ENCODE measurements at regions not wholly inside any gene's neighbourhood (a gene's known extent, or its start where the extent isn't known, plus 50 kb on each side); places are given as distances from the start of the nearest gene placed in this dataset.
A peak's percentile ranks its signal among the peaks of the same experiment; 100 is the strongest.

DNA sequence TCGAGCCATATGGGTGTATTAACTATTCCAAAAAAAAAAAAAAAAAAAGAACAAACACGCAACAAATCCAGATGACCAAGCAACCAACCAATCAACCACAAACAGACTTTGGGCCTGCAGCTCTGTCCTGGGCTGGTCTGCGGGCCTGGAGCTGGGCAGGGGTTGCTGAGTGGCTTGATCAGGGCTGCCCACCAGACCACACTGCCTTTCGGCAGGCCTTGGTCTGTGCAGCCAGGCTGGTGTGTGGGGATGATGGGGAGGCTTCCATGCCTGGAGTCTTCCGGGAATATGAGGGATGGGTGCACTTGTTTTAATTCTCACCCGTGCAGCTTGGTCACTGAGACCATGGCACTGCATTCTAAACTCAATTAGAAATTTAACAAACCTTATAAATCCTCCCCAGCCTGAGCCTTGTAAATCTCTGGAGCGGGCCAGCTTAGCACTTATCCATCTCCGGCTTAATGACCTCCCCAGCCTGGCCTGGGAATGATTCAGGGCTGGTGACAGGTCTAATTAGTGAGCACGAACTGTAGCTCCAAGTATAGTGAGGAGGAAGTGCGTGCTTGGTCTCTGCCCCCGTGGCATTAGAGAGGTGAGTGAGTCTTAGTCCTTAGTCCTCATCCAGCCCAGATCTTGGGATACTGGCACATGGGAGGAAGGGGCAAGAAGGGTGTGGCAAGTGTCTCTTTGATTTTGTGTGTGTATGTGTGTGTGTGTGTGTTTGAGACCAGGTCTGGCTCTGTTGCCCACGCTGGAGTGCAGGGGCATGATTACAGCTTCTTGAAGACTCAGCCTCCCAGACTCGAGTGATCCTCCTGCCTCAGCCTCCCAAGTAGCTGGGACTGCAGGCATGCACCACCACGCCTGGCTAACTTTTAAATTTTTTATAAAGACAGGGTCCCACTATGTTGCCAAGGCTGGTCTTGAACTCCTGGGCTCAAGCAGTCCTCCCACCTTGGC is 74.6 kb upstream of the CSF3R start:
- no peak overlapping the region for H3K27ac Mint-ChIP-seq
- no peaks in the 10 kb centered on the region for H3K9me3 Mint-ChIP-seq
- H3K4me3 Mint-ChIP-seq: no peak overlapping the region
- H3K36me3 Mint-ChIP-seq: no peaks in the 10 kb centered on the region
- peaks cover 16% of the 10 kb centered on the region for H3K27me3 Mint-ChIP-seq
- H3K4me1 Mint-ChIP-seq: no peaks in the 10 kb centered on the region

DNA sequence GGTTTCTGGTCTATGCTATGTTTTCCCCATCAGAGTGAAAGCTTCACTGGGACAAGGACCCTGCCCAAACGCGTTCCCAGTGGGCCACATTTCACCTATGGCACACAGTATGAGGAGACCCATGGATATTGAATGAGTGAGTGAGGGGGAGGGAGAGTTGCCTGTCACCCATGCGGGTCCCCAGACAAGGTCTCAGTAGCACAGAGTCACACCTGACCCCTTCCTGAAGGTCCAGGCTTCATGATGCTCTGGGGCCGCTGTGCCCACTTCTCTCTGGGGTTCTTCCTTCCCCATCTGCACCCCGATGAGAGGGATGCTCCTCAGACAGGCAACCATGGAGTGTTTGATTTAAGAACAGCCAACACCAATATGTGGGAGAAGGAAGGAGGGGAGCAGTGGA is 72.3 kb upstream of the CSF3R start:
- no peaks in the 10 kb centered on the region for H3K9me3 Mint-ChIP-seq
- no peak overlapping the region for H3K4me3 Mint-ChIP-seq
- peaks cover 23% of the 10 kb centered on the region for H3K27me3 Mint-ChIP-seq
- H3K4me1 Mint-ChIP-seq: no peaks in the 10 kb centered on the region
- H3K36me3 Mint-ChIP-seq: no peaks in the 10 kb centered on the region
- H3K27ac Mint-ChIP-seq: no peak overlapping the region

DNA sequence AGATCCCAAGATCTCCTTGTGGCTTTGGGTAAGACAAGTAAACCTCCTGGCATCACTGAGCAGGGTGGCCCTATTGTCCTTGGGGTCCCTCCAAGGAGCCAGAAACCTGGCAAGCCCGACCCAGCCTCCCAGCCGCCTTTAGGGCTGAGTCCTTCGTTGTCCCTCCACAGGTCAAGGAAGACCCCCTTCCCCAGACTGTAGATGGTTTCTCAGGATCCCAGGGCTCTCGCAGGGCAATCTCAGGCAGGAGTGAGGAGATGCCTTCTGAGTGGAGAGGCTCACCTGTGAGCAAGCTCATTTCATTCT is 71.6 kb upstream of the CSF3R start:
- H3K27ac Mint-ChIP-seq: no peak overlapping the region

DNA sequence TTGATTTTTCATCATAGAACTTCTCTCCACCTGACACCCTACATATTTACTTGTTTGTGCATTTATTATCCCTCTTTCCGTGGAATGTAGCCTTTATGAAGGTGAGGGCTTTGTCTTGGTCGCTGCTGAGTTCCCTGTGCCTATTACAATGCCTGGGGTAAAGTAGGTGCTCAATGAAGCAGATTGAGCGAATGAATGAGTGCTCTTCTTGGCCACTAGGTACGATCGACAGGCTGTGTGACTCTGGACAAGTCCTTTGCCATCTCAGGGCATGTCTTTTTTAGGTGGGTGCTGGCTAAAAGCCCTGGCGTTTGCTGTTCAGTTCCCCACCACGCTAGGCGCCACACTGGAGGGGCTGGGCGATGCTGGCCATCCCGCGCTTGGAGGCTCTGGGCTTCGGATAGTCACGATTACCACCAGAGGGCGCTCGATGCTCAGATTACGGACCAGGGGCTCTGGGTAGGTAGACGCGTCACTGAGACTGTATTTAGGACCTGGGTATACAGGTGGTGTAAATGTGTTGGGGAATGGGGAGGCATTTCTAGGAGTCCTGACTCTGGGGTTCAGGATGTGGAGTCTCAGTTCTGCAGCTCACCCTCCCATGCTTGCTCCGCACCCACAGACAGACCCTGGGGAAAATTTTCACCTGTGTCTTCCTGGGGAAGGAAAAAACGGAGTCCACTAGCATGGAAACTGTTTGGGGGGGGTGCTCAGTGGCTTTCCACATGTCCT is 71.0 kb upstream of the CSF3R start:
- Mint-ChIP-seq H3K4me1 (no peaks in the 10 kb centered on the region), H3K27me3 (peaks cover 28% of the 10 kb centered on the region)

More for the DNA sequence above, 71.6 kb upstream of the CSF3R start:
- Mint-ChIP-seq H3K36me3 (no peaks in the 10 kb centered on the region), H3K4me3 (no peak overlapping the region), H3K9me3 (no peaks in the 10 kb centered on the region), H3K4me1 (no peaks in the 10 kb centered on the region), H3K27me3 (peaks cover 28% of the 10 kb centered on the region)

DNA sequence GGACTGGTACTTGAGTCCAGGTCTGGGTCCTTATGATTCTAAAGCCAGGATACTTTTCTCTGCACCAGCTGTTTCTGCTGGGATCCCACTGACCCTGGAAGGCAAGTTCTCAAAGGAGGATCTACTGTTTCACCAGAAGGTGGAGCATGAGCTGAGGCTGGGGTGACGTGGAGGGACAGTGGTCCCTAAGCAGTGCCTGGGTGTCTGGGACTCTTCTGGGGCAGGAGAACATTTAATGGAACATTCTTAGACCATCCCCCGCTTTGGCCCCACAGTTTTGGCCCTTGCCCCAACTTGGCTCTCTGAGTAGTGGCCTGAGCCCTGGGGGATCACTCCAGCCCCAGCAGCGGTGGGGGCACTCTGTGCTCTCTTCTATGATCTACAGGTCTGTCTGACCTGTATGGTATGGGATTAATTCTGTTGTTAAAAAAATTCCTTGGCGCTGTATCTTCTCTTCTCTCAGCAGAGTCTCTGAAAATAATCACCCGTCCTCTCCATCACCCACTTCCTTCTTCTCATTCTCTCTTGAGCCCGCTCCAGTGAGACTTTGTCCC is 60.3 kb upstream of the CSF3R start:
- no peaks in the 10 kb centered on the region for H3K36me3 Mint-ChIP-seq
- H3K27me3 Mint-ChIP-seq: peaks cover 13% of the 10 kb centered on the region
- H3K4me3 Mint-ChIP-seq: no peak overlapping the region
- no peaks in the 10 kb centered on the region for H3K4me1 Mint-ChIP-seq
- H3K27ac Mint-ChIP-seq: no peak overlapping the region
- no peaks in the 10 kb centered on the region for H3K9me3 Mint-ChIP-seq

More for the DNA sequence above, 71.0 kb upstream of the CSF3R start:
- no peaks in the 10 kb centered on the region for H3K9me3 Mint-ChIP-seq
- no peak overlapping the region for H3K4me3 Mint-ChIP-seq
- H3K27ac Mint-ChIP-seq: no peak overlapping the region
- no peaks in the 10 kb centered on the region for H3K36me3 Mint-ChIP-seq

DNA sequence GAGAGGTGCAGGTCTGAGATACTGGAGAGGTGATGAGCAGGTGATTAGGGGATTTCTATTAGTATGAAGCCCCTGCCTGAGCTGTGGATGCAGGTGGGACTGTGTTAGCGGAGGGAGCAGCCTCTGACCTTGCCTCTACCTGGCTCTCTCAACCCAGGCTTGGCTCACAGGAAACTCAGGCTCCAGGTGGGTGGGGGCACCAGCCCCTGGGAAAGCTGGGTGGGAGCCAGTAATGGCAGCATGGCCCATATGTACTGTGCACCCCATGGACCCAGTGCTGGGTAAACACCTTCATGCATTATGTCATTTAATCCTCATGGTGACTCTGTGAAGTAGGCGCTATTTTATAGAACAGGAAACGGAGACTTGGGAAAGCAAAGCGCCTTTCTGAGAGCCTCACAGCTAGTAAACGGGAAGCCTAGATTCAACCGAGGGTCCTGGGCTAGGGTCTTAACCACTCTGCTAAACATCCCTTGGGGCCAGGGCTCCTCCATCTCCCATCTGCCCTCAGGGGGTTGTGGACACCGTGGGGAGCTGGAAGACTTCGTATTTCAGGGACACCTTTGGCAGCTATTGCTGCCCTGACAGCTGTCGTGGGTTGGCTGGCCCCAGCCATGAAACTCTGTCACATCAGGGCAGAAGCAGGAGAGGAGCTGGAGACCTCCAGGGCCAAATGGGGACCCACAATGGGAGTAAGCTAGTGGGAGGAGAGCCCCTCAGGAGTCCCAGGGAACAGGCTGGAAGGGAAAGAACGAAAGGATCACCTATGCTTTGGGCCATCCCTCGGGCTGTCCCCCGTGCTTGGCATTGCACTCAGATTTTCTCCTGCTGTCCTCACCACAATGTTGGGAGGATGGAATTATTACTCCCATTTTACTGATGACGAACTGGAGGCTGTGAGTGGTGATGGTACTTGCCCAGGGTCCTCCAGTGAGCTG is 59.6 kb upstream of the CSF3R start:
- Mint-ChIP-seq H3K27me3 (peaks cover 16% of the 10 kb centered on the region), H3K4me3 (no peak overlapping the region), H3K9me3 (no peaks in the 10 kb centered on the region), H3K36me3 (no peaks in the 10 kb centered on the region), H3K4me1 (no peaks in the 10 kb centered on the region), H3K27ac (no peak overlapping the region)

DNA sequence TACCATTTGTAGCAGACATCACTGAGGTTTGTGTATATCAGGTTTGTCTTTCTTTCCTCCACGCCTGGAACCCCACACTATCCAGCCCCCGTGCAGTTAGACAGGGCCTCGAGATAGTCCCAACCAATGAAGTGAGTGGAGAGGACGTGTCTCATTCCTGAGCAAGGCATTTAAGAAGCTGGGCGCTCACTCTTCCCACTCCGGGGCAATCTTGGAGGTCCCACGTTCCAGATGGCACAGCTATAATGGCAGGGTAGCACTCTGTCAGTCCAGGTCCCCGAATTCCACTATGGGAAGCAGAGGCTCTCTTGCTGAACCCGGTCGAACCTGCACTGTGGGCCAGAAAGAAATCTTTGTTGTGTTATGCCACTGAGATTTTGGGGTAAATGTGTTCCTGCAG is 57.3 kb upstream of the CSF3R start:
- Mint-ChIP-seq H3K9me3 (no peaks in the 10 kb centered on the region), H3K4me1 (no peaks in the 10 kb centered on the region), H3K4me3 (no peak overlapping the region), H3K27me3 (peaks cover 12% of the 10 kb centered on the region), H3K36me3 (no peaks in the 10 kb centered on the region), H3K27ac (no peak overlapping the region)

DNA sequence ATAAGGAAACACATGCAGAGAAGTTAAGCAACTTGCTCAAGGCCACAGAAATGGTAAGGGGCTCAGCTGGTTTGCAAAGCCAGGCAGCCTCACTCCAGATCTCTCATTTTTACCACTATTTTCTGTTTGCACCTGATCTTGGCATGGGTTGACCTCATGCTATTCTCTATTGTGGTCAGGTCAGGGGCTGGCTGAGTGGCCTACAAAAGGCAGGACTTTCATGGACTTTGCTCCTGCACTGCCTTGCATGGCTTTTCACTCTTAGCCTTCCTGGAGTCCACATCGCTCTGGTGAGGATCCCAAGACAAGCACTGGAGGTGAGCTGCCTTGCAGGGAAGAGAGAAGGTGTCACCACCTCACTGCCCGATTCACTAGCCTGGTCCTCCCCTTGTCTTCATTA is 56.8 kb upstream of the CSF3R start:
- no peak overlapping the region for H3K27ac Mint-ChIP-seq
- no peaks in the 10 kb centered on the region for H3K9me3 Mint-ChIP-seq
- no peaks in the 10 kb centered on the region for H3K4me1 Mint-ChIP-seq
- peaks cover 12% of the 10 kb centered on the region for H3K27me3 Mint-ChIP-seq
- no peak overlapping the region for H3K4me3 Mint-ChIP-seq
- H3K36me3 Mint-ChIP-seq: no peaks in the 10 kb centered on the region

DNA sequence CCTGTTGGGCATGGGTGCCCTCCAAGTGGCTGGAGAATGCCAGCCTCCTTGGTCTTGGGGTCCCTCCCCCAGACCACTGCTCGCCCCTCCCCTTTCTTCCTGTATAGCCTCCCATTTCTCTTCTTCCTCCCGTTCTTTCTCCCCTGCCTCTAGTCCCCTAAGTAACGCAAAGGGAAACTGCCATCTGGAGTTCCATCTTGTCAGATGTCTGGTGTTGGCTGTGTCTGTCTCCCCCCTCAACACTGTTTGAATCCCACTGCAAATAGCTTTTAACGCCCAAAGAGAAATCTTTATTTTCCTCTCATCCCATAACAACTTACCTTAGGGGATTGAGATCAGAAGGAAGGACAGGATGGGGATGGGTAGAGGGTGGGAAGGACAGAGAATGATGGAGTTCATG is 55.3 kb upstream of the CSF3R start:
- no peak overlapping the region for H3K4me3 Mint-ChIP-seq
- no peaks in the 10 kb centered on the region for H3K36me3 Mint-ChIP-seq
- H3K9me3 Mint-ChIP-seq: no peaks in the 10 kb centered on the region
- H3K4me1 Mint-ChIP-seq: no peaks in the 10 kb centered on the region
- no peak overlapping the region for H3K27ac Mint-ChIP-seq
- peaks cover 10% of the 10 kb centered on the region for H3K27me3 Mint-ChIP-seq

DNA sequence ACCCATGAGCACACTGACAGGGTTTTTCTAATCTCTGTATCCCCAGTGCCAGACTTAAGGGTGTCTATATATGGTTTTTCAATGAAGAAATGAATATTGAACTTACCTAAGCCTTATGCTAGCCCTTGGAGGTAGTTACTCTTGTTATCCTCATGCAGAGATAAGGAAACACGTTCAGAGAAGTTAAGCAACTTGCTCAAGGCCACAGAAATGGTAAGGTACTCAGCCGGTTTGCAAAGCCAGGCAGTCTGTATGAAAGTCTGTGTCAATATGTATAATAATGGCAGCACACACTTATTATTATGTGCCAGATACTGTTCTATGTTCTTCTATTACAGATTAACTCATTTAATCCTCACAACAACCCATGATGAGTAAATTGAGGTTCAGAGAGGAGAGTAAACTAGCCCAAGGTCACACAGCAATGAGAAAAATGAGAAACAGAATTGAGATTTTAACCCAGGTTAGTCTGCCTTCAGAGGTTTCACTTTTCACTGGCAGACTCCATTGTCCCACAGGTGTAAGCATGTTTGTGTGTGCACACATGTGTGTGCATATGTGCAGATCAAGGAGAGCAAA is 54.6 kb upstream of the CSF3R start:
- Mint-ChIP-seq H3K27ac (no peak overlapping the region), H3K4me3 (no peak overlapping the region), H3K36me3 (no peaks in the 10 kb centered on the region), H3K4me1 (no peaks in the 10 kb centered on the region), H3K27me3 (peaks cover 9% of the 10 kb centered on the region), H3K9me3 (no peaks in the 10 kb centered on the region)

DNA sequence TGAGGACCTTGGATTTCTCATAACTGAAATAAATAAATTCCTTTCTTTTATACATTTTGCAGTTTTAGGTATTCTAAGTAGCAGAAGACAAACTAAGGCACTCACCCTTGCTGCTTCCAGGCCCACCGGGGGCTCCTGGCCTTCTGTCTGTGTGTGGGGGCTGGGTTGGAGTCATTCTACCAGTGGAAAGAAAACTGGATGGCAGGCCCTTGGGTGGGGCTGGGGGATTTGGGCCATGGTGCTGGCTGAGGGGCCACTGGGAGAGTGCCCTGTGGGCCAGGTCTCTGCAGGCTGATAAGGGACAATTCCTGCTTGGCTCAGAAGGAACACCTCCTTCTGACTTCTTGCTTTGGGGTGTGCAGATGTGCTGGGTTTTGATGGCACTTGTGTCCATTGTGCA is 54.0 kb upstream of the CSF3R start:
- Mint-ChIP-seq H3K4me1 (no peaks in the 10 kb centered on the region), H3K36me3 (no peaks in the 10 kb centered on the region), H3K27ac (no peak overlapping the region), H3K4me3 (no peak overlapping the region), H3K9me3 (no peaks in the 10 kb centered on the region), H3K27me3 (peaks cover 7% of the 10 kb centered on the region)

DNA sequence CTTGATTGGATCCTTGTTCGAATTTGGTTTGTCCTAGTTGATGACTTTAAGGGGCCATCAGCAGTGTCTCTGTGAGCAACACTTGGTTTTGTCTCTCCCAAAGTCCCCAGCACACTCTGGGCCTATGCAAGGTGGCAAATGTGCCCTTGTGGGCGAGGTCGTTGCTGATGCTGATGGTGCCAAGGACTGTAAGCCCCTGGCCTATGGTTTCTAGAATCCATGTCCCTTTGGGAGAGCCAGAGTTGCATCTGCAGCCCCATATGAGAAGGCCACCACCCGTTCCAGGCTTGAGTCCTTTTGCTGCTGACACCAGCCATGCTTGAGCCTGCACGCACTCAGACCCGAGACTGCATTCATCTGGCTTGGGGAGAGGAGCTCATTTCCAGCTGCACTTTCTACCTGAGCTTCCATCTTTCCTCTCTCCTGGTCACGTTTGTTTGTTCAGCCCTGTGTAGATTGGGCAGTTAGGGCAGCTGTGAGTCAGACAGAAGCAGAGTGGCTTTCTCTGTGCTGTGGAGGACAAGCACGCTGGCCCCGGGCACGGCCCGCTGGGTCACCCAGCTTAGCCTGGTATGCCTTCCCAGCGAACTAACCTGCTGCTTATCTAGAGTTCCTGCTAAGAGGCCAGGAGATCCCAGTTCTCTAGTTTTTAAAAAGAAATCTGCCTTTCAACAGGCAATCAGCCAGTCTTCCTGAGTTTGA is 52.1 kb upstream of the CSF3R start:
- Mint-ChIP-seq H3K9me3 (no peaks in the 10 kb centered on the region), H3K4me3 (no peak overlapping the region), H3K27ac (no peak overlapping the region), H3K4me1 (no peaks in the 10 kb centered on the region), H3K27me3 (peaks cover 5% of the 10 kb centered on the region), H3K36me3 (no peaks in the 10 kb centered on the region)

DNA sequence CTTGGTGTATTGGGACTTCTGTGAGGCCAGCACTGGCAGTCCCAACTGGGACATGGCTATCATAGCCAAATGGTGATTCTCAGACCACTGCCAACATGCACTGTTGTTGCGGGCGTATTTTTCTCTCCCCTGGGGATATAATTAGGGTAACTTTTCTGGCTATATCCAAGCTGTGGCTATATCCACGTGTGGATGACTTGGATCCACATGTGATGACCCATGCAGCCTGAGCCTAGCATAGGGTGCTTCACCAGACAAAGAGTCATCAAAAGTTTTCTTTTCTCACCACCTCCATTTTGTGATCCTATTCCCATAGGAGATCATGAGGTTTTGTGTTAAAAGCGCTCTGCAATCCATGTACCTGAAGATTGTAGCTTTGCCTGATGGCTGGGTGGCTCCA is 51.2 kb upstream of the CSF3R start:
- Mint-ChIP-seq H3K4me1 (no peaks in the 10 kb centered on the region), H3K27ac (peak overlapping the region; percentile 27), H3K9me3 (no peaks in the 10 kb centered on the region), H3K4me3 (no peak overlapping the region), H3K36me3 (no peaks in the 10 kb centered on the region), H3K27me3 (peaks cover 5% of the 10 kb centered on the region)

DNA sequence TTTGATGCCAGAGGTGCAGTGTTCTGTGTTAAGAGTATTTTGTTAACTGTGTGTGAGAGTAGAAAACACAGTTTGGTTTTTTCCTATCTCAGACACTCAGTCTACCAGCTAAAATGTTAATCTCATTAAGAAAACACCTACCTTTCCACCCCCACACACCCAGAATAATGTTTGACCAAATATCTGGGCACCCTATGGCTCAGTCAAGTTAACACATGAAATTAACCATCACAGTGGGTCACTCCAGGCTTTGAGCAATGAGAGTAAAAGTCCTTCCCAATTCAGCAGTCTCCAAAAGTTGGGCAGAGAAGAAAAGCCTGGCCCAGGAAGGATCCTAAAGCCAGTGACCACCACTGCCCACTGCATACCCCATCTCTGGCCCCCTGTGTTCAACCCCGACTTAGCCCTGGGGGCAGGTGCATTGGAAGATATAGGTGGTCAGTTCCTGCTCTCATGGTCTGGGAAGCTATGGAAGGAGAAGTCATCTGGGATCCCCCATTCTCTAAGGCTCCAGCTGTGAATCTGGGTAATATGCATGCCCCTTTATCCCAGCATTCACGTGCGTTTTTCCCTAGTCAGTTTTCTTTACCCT is 50.2 kb upstream of the CSF3R start:
- H3K27me3 Mint-ChIP-seq: peaks cover 3% of the 10 kb centered on the region

More for the DNA sequence above, 50.2 kb upstream of the CSF3R start:
- Mint-ChIP-seq H3K27ac (no peak overlapping the region), H3K9me3 (no peaks in the 10 kb centered on the region), H3K4me1 (no peaks in the 10 kb centered on the region), H3K36me3 (no peaks in the 10 kb centered on the region), H3K4me3 (no peak overlapping the region)

All from activated naive CD4-positive, alpha-beta T cell treated with anti-CD3 and anti-CD28 coated beads, Interleukin-2, amount 50 U/mL, for 24 hours (primary cell).